ENCODE measurements at regions not wholly inside any gene's neighbourhood (a gene's known extent, or its start where the extent isn't known, plus 50 kb on each side); places are given as distances from the start of the nearest gene placed in this dataset.

DNA sequence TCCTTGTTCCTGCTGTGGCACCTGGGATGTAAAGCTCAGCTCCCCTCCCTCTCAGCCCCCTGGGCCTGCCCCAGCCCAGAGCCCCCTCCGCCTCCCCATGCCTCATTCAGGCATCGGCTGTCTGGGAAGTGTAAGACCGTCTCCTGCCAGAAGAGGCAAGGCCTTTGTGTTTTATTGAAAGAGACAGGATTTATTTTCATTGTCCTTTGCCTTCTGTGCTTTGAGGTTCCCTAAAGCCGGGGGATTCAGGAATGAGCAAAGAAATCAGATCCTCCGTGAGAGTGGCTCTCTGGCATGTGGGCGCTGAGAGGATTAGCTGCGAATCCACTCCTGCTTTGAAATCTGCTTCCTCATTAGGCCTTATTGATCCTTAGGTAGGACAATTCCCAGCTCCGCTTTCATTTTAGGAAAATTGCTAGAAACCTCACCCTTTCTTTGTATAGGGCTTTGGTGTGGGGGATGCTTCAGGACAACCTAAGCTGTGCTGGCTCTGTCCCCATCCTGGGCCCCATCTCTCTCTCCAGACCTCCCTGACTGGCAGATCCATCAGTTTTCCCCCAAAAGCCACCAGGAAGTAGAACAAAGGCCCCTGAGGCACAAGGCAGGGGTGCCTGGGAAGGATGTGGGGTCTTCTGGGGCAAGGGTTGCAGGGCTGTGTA, 211.5 kb upstream of the TNRC6C start:
- TF ChIP-seq, protein P1, sequence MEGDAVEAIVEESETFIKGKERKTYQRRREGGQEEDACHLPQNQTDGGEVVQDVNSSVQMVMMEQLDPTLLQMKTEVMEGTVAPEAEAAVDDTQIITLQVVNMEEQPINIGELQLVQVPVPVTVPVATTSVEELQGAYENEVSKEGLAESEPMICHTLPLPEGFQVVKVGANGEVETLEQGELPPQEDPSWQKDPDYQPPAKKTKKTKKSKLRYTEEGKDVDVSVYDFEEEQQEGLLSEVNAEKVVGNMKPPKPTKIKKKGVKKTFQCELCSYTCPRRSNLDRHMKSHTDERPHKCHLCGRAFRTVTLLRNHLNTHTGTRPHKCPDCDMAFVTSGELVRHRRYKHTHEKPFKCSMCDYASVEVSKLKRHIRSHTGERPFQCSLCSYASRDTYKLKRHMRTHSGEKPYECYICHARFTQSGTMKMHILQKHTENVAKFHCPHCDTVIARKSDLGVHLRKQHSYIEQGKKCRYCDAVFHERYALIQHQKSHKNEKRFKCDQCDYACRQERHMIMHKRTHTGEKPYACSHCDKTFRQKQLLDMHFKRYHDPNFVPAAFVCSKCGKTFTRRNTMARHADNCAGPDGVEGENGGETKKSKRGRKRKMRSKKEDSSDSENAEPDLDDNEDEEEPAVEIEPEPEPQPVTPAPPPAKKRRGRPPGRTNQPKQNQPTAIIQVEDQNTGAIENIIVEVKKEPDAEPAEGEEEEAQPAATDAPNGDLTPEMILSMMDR (IDR thresholded peaks at IDR 0.05) = no peak
- no peak for TF ChIP-seq ZFX (IDR thresholded peaks at IDR 0.05; ENCODE audit: borderline replicate concordance)

All from 22Rv1 (cell line).